Femur (tissue), 1 donor: ENCODE measurements at regions not wholly inside any gene's neighbourhood (a gene's known extent, or its start where the extent isn't known, plus 50 kb on each side); places are given as distances from the start of the nearest gene placed in this dataset.

Experiments
- DNase-seq: peaks from one replicate; pipeline ENCODE4 v3.0.0-alpha.2; 2017

- DNase-seq: no peak
Measured at GRCh38 chr9:129322641-129323375, 144.7 kb upstream of the IER5L start.

GRCh38 chr9:129322022-129322621 lies 144.1 kb upstream of the IER5L start:
- no peak for DNase-seq

- no peak for DNase-seq
Measured at GRCh38 chr9:129321286-129322021, 143.4 kb upstream of the IER5L start.

GRCh38 chr9:129320575-129321285 lies 142.7 kb upstream of the IER5L start:
- DNase-seq: peak; percentile 82

- no peak for DNase-seq
Measured at GRCh38 chr9:129319938-129320481, 141.9 kb upstream of the IER5L start.

GRCh38 chr9:129319076-129319937 lies 141.2 kb upstream of the IER5L start:
- no peak for DNase-seq

- no peak for DNase-seq
Measured at GRCh38 chr9:129318121-129319075, 140.3 kb upstream of the IER5L start.

- DNase-seq: no peak
Measured at GRCh38 chr9:129317179-129318011, 139.3 kb upstream of the IER5L start.

- DNase-seq: no peak
Measured at GRCh38 chr9:129316281-129317030, 138.4 kb upstream of the IER5L start.

GRCh38 chr9:129313331-129313955 lies 135.4 kb upstream of the IER5L start:
- no peak for DNase-seq

GRCh38 chr9:129312251-129313122 lies 134.4 kb upstream of the IER5L start:
- DNase-seq: no peak

- DNase-seq: no peak
Measured at GRCh38 chr9:129311643-129312042, 133.6 kb upstream of the IER5L start.

GRCh38 chr9:129310666-129311350 lies 132.7 kb upstream of the IER5L start:
- no peak for DNase-seq

- no peak for DNase-seq
Measured at GRCh38 chr9:129309906-129310305, 131.8 kb upstream of the IER5L start.

- no peak for DNase-seq
Measured at GRCh38 chr9:129309041-129309430, 131.0 kb upstream of the IER5L start.

GRCh38 chr9:129307227-129307970 lies 129.3 kb upstream of the IER5L start:
- DNase-seq: no peak
